Mesothelial cell of epicardium (in vitro differentiated cells): ENCODE measurements at regions not wholly inside any gene's neighbourhood (a gene's known extent, or its start where the extent isn't known, plus 50 kb on each side); places are given as distances from the start of the nearest gene placed in this dataset.

Experiments used
- DNase-seq, 2 experiments: peaks; one replicate each; pipeline ENCODE4 v3.0.0; 2021; ENCODE audit warnings: low spot score in 2 of 2; ENCODE audit not compliant: unreplicated experiment in 2 of 2
- H3K27ac Mint-ChIP-seq: 2 replicates; pipeline ENCODE4 v1.8.0; 2021; ENCODE audit warnings: mixed read lengths
- H3K27me3 Mint-ChIP-seq: 2 replicates; pipeline ENCODE4 v1.8.0; 2021; ENCODE audit warnings: low read depth, mixed read lengths
- H3K36me3 Mint-ChIP-seq: 2 replicates; pipeline ENCODE4 v1.8.0; 2021; ENCODE audit warnings: mixed read lengths
- H3K4me1 Mint-ChIP-seq: 2 replicates; pipeline ENCODE4 v1.8.0; 2021; ENCODE audit warnings: mixed read lengths
- H3K4me3 Mint-ChIP-seq: 2 replicates; pipeline ENCODE4 v1.8.0; 2021; ENCODE audit warnings: mild to moderate bottlenecking, moderate library complexity, mixed read lengths
- H3K9me3 Mint-ChIP-seq: 2 replicates; pipeline ENCODE4 v1.8.0; 2021; ENCODE audit warnings: mixed read lengths
- CTCF ChIP-seq: fragments of 200-600 bp; sonication (generic); IDR thresholded peaks from one replicate; pipeline ENCODE4 v1.5.0; 2021; ENCODE audit warnings: antibody characterized with exemption; ENCODE audit not compliant: unreplicated experiment

GRCh38 chr7:1314908-1315450 is 82.3 kb downstream of the UNCX start:
- H3K27me3 Mint-ChIP-seq = peaks cover 12% of the 10 kb centered on the region
- no peak overlapping the region for H3K27ac Mint-ChIP-seq
- H3K4me1 Mint-ChIP-seq = no peaks in the 10 kb centered on the region
- TF ChIP-seq CTCF = no peak
- H3K36me3 Mint-ChIP-seq = no peaks in the 10 kb centered on the region
- peak in 1 of 2 experiments; percentile 10 for DNase-seq
- no peak overlapping the region for H3K4me3 Mint-ChIP-seq
- no peaks in the 10 kb centered on the region for H3K9me3 Mint-ChIP-seq

GRCh38 chr7:1316086-1316485 is 83.4 kb downstream of the UNCX start:
- peak in 1 of 2 experiments; percentile 3 for DNase-seq
- Mint-ChIP-seq H3K27ac (no peak overlapping the region), H3K4me1 (no peaks in the 10 kb centered on the region), H3K4me3 (no peak overlapping the region), H3K9me3 (no peaks in the 10 kb centered on the region), H3K27me3 (peaks cover 12% of the 10 kb centered on the region), H3K36me3 (no peaks in the 10 kb centered on the region)
- no peak for TF ChIP-seq CTCF

- Mint-ChIP-seq H3K4me3 (no peak overlapping the region), H3K4me1 (no peaks in the 10 kb centered on the region), H3K36me3 (no peaks in the 10 kb centered on the region), H3K27ac (no peak overlapping the region), H3K9me3 (no peaks in the 10 kb centered on the region), H3K27me3 (peaks cover 15% of the 10 kb centered on the region)
- no peak for TF ChIP-seq CTCF
- peak in 1 of 2 experiments; percentile 3 for DNase-seq
These were observed 85.0 kb downstream of the UNCX start for GRCh38 chr7:1317646-1318045.

- TF ChIP-seq CTCF = no peak
- DNase-seq = peak in 1 of 2 experiments; percentile 11
- Mint-ChIP-seq H3K4me3 (no peak overlapping the region), H3K27me3 (peaks cover 15% of the 10 kb centered on the region), H3K9me3 (no peaks in the 10 kb centered on the region), H3K27ac (no peak overlapping the region), H3K36me3 (no peaks in the 10 kb centered on the region), H3K4me1 (no peaks in the 10 kb centered on the region)
These were observed 85.4 kb downstream of the UNCX start for GRCh38 chr7:1318051-1318450.

GRCh38 chr7:1318661-1319060 is 86.0 kb downstream of the UNCX start:
- Mint-ChIP-seq H3K36me3 (no peaks in the 10 kb centered on the region), H3K4me1 (peaks cover 3% of the 10 kb centered on the region), H3K4me3 (no peak overlapping the region), H3K27ac (no peak overlapping the region), H3K9me3 (no peaks in the 10 kb centered on the region), H3K27me3 (peaks cover 18% of the 10 kb centered on the region)
- DNase-seq = no peak
- TF ChIP-seq CTCF = no peak
